Breast epithelium (tissue), 4 donors: ENCODE measurements at regions not wholly inside any gene's neighbourhood (a gene's known extent, or its start where the extent isn't known, plus 50 kb on each side); places are given as distances from the start of the nearest gene placed in this dataset.

Experiments used
- DNase-seq, 2 donors: peaks; one replicate each; pipeline ENCODE4 v3.0.0-alpha.2; 2019; ENCODE audit warnings: low spot score in 2 of 2
- H3K27ac ChIP-seq, 2 donors: fragments of 200-600 bp; sonication (generic) in 1 of 2; one replicate each; pipeline ENCODE4 v1.5.1; 2016 to 2019; ENCODE audit warnings: mild to moderate bottlenecking in 1 of 2
- H3K27me3 ChIP-seq, 2 donors: fragments of 200-600 bp; sonication (generic) in 1 of 2; one replicate each; pipeline versions ENCODE4 v1.5.1 to v1.6.0; 2017 to 2019; ENCODE audit warnings: control low read depth in 1 of 2, mild to moderate bottlenecking in 1 of 2
- H3K36me3 ChIP-seq: fragments of 200-600 bp; one replicate; pipeline ENCODE4 v1.5.1; 2019
- H3K4me1 ChIP-seq, 2 donors: fragments of 200-600 bp; sonication (generic); one replicate each; pipeline ENCODE4 v1.5.1; 2016 to 2019; ENCODE audit warnings: control low read depth in 1 of 2
- H3K4me3 ChIP-seq, 3 donors: fragments of 200-600 bp; sonication (generic); 1 replicate in 2 of 3; 2 replicates in 1 of 3; pipeline ENCODE4 v1.5.1; 2016 to 2019; ENCODE audit warnings: mild to moderate bottlenecking in 3 of 3, moderate library complexity in 2 of 3
- H3K9me3 ChIP-seq, 2 donors: fragments of 200-600 bp; sonication (generic) in 1 of 2; one replicate each; pipeline ENCODE4 v1.5.1; 2016 to 2019; ENCODE audit warnings: control low read depth in 1 of 2
- CTCF ChIP-seq, 3 donors: fragments of 450-650 bp; IDR thresholded peaks; one replicate each; pipeline ENCODE4 v1.5.1; 2016 to 2017; ENCODE audit warnings: antibody characterized with exemption in 3 of 3, mild to moderate bottlenecking in 3 of 3, moderate library complexity in 3 of 3
- POLR2A ChIP-seq: fragments of 450-650 bp; IDR thresholded peaks from one replicate; pipeline ENCODE4 v1.6.1; 2016; ENCODE audit warnings: antibody characterized with exemption, mild to moderate bottlenecking, moderate library complexity
- POLR2AphosphoS5 ChIP-seq, 3 donors: sonication (generic); formaldehyde crosslinking; IDR thresholded peaks; one replicate each; pipeline ENCODE4 v1.6.1; 2017; ENCODE audit warnings: antibody characterized with exemption in 3 of 3
- intact Hi-C: fragments of 100-400 bp; cut with DNase I; formaldehyde crosslinking; loops from one replicate; pipeline ENCODE4 v1.15.1; 2023; ENCODE audit warnings: low total_unique reads

- no peaks in the 10 kb centered on the region for H3K27me3 ChIP-seq
- no peak for DNase-seq
- H3K4me3 ChIP-seq = no peak overlapping the region
- H3K4me1 ChIP-seq = no peaks in the 10 kb centered on the region
- H3K9me3 ChIP-seq = no peaks in the 10 kb centered on the region
- H3K36me3 ChIP-seq = no peaks in the 10 kb centered on the region
- no peak overlapping the region for H3K27ac ChIP-seq
- TF ChIP-seq POLR2A (no peak), CTCF (IDR thresholded peaks at IDR 0.05) (no peak), POLR2AphosphoS5 (IDR thresholded peaks at IDR 0.05) (no peak)
- intact Hi-C loops = no loop called here
Observed at GRCh38 chr7:12862146-12862545, 174.7 kb downstream of the ARL4A start.

GRCh38 chr7:12864470-12865046 lies 177.1 kb downstream of the ARL4A start:
- Histone ChIP-seq H3K36me3 (no peaks in the 10 kb centered on the region), H3K4me1 (no peaks in the 10 kb centered on the region), H3K9me3 (no peaks in the 10 kb centered on the region), H3K27ac (no peak overlapping the region), H3K27me3 (no peaks in the 10 kb centered on the region), H3K4me3 (no peak overlapping the region)
- DNase-seq = no peak
- no peak for TF ChIP-seq CTCF (IDR thresholded peaks at IDR 0.05)
- no peak for TF ChIP-seq POLR2AphosphoS5 (IDR thresholded peaks at IDR 0.05)
- no peak for TF ChIP-seq POLR2A
- intact Hi-C loops = no loop called here

GRCh38 chr7:12865593-12865992 lies 178.2 kb downstream of the ARL4A start:
- no peak overlapping the region for H3K4me3 ChIP-seq
- no peak for DNase-seq
- no peak for TF ChIP-seq POLR2AphosphoS5 (IDR thresholded peaks at IDR 0.05)
- no peak for TF ChIP-seq CTCF (IDR thresholded peaks at IDR 0.05)
- TF ChIP-seq POLR2A = no peak
- H3K36me3 ChIP-seq = no peaks in the 10 kb centered on the region
- H3K27ac ChIP-seq = peak overlapping the region; percentile 50 to 56
- no peaks in the 10 kb centered on the region for H3K4me1 ChIP-seq
- no peaks in the 10 kb centered on the region for H3K9me3 ChIP-seq
- intact Hi-C loops = no loop called here
- H3K27me3 ChIP-seq = no peaks in the 10 kb centered on the region

DNA sequence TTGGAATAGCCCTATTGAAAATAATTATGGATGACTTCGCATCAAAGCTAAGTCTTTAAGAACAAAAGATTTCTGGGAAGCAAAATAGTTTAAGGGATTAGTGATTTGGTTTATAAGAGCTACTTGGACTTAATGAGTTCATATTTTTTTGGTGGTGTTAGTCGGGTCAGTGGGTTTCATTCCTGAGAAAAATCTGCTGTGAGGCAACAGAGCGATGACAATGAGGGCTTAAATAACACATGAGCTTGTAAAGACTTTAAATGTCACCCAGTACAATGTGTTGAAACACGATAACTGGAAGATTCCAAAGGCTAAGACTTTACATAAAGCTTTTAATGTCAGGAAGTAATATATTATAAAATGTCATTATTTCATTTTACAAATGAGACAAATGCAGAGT lies 178.8 kb downstream of the ARL4A start:
- no peaks in the 10 kb centered on the region for H3K9me3 ChIP-seq
- no peak for TF ChIP-seq POLR2AphosphoS5 (IDR thresholded peaks at IDR 0.05)
- no peak for TF ChIP-seq POLR2A
- TF ChIP-seq CTCF (IDR thresholded peaks at IDR 0.05) = no peak
- no peaks in the 10 kb centered on the region for H3K27me3 ChIP-seq
- DNase-seq = no peak
- no peak overlapping the region for H3K27ac ChIP-seq
- intact Hi-C loops = no loop called here
- no peak overlapping the region for H3K4me3 ChIP-seq
- H3K4me1 ChIP-seq = no peaks in the 10 kb centered on the region
- H3K36me3 ChIP-seq = no peaks in the 10 kb centered on the region

DNA sequence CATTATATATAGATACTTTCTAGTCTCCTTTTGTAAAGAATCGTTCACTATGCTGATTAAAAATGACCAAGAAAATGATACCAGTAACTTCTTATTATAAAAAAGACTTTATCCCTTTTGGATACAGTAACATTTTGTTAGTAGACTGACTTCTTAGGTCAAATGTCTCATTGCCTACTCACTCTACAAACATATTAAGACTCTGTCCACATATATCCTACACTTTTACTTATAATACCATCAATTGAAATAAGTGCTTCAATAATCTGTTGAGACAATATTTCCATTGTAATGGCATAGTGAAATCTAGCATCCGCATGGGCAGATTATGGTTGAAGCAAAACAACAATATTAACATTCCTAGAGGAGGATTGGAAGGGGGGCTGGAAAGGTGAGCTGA lies 180.6 kb downstream of the ARL4A start:
- intact Hi-C loops = no loop called here
- no peaks in the 10 kb centered on the region for H3K36me3 ChIP-seq
- TF ChIP-seq POLR2AphosphoS5 (IDR thresholded peaks at IDR 0.05) = no peak
- TF ChIP-seq CTCF (IDR thresholded peaks at IDR 0.05) = no peak
- TF ChIP-seq POLR2A = no peak
- no peak overlapping the region for H3K27ac ChIP-seq
- H3K9me3 ChIP-seq = no peaks in the 10 kb centered on the region
- no peak for DNase-seq
- no peaks in the 10 kb centered on the region for H3K27me3 ChIP-seq
- no peak overlapping the region for H3K4me3 ChIP-seq
- H3K4me1 ChIP-seq = no peaks in the 10 kb centered on the region
